Cardiac muscle cell (in vitro differentiated cells and primary cell): ENCODE measurements at regions not wholly inside any gene's neighbourhood (a gene's known extent, or its start where the extent isn't known, plus 50 kb on each side); places are given as distances from the start of the nearest gene placed in this dataset.

Experiments
- DNase-seq, 2 donors: peaks; one replicate each; pipeline versions ENCODE4 v3.0.0 to v3.0.0-alpha.2; 2010 to 2017; ENCODE audit warnings: low read depth in 1 of 2, low spot score in 1 of 2
- H3K27ac ChIP-seq: fragments of 200-600 bp; sonication (generic); 2 replicates; pipeline ENCODE4 v1.5.1; 2016
- H3K27me3 ChIP-seq: fragments of 200-600 bp; sonication (generic); 2 replicates; pipeline ENCODE4 v1.6.0; 2016; ENCODE audit warnings: control low read depth
- H3K36me3 ChIP-seq: fragments of 200-600 bp; sonication (generic); 2 replicates; pipeline ENCODE4 v1.5.1; 2016; ENCODE audit warnings: control low read depth
- H3K4me1 ChIP-seq: fragments of 200-600 bp; sonication (generic); 2 replicates; pipeline ENCODE4 v1.8.1; 2017; ENCODE audit warnings: low read depth, mild to moderate bottlenecking, mixed run types
- H3K4me3 ChIP-seq: fragments of 200-600 bp; sonication (generic); 2 replicates; pipeline ENCODE4 v1.5.1; 2016; ENCODE audit warnings: mild to moderate bottlenecking
- H3K9me3 ChIP-seq: fragments of 200-600 bp; sonication (generic); 2 replicates; pipeline ENCODE4 v1.5.1; 2017; ENCODE audit warnings: low read depth, mild to moderate bottlenecking, control low read depth
- TF ChIP-seq, protein P1 (sequence below): IDR thresholded peaks from 2 replicates; pipeline ENCODE4 v1.5.1; 2012; ENCODE audit warnings: low read depth, mild to moderate bottlenecking, low read length

DNA sequence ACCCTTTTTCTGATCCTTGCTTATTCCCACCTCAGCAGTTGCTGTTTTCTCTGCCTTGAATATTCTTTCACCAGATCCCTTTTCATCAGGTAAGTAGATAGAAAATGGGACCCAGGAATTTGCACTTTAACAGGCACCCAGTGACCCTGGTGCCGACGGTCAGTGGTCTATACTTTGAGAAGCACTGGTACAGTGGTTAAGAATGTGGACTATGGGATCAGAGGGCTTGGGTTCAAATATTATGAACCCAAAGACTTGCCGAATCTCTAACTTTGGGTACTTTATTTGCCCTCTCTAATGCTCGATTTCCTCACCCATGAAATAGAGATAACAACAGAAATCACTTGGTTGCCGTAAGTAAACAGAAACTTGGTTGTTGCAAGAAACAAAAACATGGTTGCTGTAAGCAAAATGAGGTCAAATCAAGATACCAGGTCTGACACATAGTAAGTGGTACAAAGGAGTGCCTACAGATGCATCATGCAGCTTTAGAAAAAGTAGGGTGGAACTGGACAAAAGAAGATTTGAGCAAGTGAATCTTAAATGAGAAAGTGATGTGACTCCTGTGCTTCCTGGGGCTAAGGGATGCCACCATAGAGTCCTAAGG, 69.5 kb upstream of the GLS start:
- TF ChIP-seq, protein P1, sequence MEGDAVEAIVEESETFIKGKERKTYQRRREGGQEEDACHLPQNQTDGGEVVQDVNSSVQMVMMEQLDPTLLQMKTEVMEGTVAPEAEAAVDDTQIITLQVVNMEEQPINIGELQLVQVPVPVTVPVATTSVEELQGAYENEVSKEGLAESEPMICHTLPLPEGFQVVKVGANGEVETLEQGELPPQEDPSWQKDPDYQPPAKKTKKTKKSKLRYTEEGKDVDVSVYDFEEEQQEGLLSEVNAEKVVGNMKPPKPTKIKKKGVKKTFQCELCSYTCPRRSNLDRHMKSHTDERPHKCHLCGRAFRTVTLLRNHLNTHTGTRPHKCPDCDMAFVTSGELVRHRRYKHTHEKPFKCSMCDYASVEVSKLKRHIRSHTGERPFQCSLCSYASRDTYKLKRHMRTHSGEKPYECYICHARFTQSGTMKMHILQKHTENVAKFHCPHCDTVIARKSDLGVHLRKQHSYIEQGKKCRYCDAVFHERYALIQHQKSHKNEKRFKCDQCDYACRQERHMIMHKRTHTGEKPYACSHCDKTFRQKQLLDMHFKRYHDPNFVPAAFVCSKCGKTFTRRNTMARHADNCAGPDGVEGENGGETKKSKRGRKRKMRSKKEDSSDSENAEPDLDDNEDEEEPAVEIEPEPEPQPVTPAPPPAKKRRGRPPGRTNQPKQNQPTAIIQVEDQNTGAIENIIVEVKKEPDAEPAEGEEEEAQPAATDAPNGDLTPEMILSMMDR: no peak
- H3K36me3 ChIP-seq: no peaks in the 10 kb centered on the region
- H3K27me3 ChIP-seq: no peaks in the 10 kb centered on the region
- no peak overlapping the region for H3K27ac ChIP-seq
- DNase-seq: no peak
- H3K4me1 ChIP-seq: peaks cover 10% of the 10 kb centered on the region
- H3K4me3 ChIP-seq: no peak overlapping the region
- no peaks in the 10 kb centered on the region for H3K9me3 ChIP-seq

DNA sequence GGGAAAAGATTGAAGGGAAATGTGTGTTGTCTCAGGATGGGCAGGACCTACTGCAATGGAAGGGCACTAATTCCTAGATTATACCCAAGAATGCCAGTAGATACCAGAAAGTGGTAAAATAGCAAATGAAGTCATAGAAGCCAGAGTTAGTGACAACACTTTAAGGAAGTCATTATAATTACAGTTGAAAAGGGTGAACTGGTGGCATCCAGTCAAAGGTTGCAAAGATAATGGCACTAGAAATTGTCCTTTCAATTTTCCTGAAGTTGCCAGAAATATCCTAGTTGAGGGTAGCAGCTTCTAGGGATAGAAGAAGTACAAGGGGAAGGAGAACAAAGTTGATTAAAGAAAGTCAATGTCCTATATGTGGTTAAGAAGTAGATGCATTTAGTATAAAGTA, 68.8 kb upstream of the GLS start:
- no peak for DNase-seq
- no peak overlapping the region for H3K27ac ChIP-seq
- H3K27me3 ChIP-seq: no peaks in the 10 kb centered on the region
- peaks cover 10% of the 10 kb centered on the region for H3K4me1 ChIP-seq
- TF ChIP-seq, protein P1: no peak
- no peaks in the 10 kb centered on the region for H3K9me3 ChIP-seq
- no peaks in the 10 kb centered on the region for H3K36me3 ChIP-seq
- H3K4me3 ChIP-seq: no peak overlapping the region

DNA sequence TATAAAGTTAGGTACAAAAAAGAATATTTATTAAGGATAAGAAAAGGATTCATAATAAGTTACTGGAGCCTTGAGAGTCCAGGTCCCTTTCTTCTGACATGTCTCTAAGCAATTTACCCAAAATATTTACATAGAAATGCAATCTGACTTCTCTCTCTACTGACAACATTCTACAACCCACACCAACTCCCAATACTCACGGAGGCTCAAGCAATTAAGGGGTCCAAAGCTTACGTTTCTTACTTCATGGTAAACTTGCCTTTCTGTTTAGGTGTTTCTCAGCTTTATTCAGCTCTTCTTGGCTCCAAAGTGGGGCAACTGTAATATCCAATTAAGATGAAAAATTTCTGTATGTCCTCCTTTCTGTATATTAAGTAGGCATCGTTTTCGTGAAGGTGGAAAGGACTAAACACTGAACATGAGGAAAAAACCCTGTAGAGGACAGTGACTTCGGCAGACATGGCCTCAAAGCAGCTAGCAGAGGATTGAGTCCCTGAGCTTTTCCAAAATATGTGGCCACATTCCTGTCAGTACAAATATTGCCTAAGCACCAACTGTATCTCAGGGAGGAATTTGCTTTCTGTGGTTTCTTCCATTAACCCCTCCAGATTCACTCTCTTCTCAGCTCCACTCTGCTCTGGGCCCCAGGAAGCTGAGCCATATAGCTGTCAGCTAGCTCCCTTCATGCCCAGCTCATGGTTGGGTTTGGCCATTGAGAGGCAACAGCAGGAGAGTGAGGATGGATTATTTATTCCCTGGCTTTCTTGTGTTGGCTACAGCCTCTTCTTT, 67.9 kb upstream of the GLS start:
- TF ChIP-seq, protein P1: no peak
- H3K4me1 ChIP-seq: peaks cover 10% of the 10 kb centered on the region
- no peaks in the 10 kb centered on the region for H3K9me3 ChIP-seq
- H3K27ac ChIP-seq: no peak overlapping the region
- no peak overlapping the region for H3K4me3 ChIP-seq
- H3K27me3 ChIP-seq: no peaks in the 10 kb centered on the region
- DNase-seq: peak in 1 of 2 donors; percentile 83
- H3K36me3 ChIP-seq: no peaks in the 10 kb centered on the region

DNA sequence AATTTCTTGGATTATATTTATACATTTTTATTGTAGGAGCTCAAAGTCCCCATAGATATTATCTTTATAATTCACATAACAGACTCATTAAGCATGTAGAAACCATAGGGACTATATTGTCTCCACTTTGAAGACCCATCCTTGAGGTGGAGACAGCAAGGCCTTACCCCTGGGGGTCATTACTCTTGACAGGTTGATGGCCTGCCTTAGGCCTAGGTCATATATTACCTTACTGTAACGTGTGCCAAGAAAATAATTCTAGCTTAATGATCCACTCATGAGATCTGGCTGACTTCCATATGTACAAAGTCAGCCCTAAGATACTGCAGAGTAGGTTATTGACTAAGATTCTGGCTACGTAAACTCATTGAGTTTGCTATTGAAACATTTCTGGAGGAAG, 65.4 kb upstream of the GLS start:
- H3K4me3 ChIP-seq: no peak overlapping the region
- H3K36me3 ChIP-seq: no peaks in the 10 kb centered on the region
- H3K9me3 ChIP-seq: no peaks in the 10 kb centered on the region
- H3K27me3 ChIP-seq: no peaks in the 10 kb centered on the region
- TF ChIP-seq, protein P1: no peak
- DNase-seq: no peak
- peaks cover 10% of the 10 kb centered on the region for H3K4me1 ChIP-seq
- H3K27ac ChIP-seq: no peak overlapping the region

DNA sequence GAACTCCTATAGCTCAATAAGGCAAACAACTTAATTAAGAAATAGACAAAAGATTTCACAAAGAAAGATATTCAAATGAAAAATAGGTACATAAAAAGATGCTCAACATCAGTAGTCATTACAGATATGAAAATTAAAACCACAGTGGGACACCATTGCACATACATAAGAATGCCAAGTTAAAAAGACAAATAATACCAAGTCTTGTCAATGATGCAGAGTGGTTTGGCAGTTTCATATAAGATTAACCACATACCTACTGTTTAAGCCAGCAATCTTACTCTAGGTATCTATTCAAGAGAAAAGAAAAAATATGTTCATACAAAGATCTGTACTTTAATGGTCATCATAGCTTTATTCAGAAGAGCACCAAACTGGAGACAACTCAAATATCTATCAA, 63.5 kb upstream of the GLS start:
- TF ChIP-seq, protein P1: no peak
- Histone ChIP-seq H3K9me3 (no peaks in the 10 kb centered on the region), H3K4me3 (no peak overlapping the region), H3K4me1 (peaks cover 15% of the 10 kb centered on the region), H3K36me3 (no peaks in the 10 kb centered on the region), H3K27ac (no peak overlapping the region), H3K27me3 (no peaks in the 10 kb centered on the region)
- DNase-seq: no peak
